IPS-18a (cell line): ENCODE measurements at regions not wholly inside any gene's neighbourhood (a gene's known extent, or its start where the extent isn't known, plus 50 kb on each side); places are given as distances from the start of the nearest gene placed in this dataset.

Experiments used
- H3K27ac ChIP-seq: one replicate; pipeline ENCODE4 v1.5.1; 2013; ENCODE audit warnings: low read length
- H3K27me3 ChIP-seq: one replicate; pipeline ENCODE4 v1.6.1; 2013; ENCODE audit warnings: mild to moderate bottlenecking, low read length; ENCODE audit not compliant: control insufficient read depth, insufficient read depth
- H3K36me3 ChIP-seq: one replicate; pipeline ENCODE4 v1.6.1; 2013; ENCODE audit warnings: low read depth, low read length; ENCODE audit not compliant: control insufficient read depth
- H3K4me1 ChIP-seq: one replicate; pipeline ENCODE4 v1.6.1; 2013; ENCODE audit warnings: low read depth, low read length; ENCODE audit not compliant: control insufficient read depth
- H3K4me3 ChIP-seq: one replicate; pipeline ENCODE4 v1.5.1; 2013; ENCODE audit warnings: low read length
- H3K9ac ChIP-seq: one replicate; pipeline ENCODE4 v1.6.1; 2013; ENCODE audit warnings: mild to moderate bottlenecking, low read length, moderate library complexity
- H3K9me3 ChIP-seq: one replicate; pipeline ENCODE4 v1.6.1; 2013; ENCODE audit warnings: low read depth, low read length; ENCODE audit not compliant: control insufficient read depth

DNA sequence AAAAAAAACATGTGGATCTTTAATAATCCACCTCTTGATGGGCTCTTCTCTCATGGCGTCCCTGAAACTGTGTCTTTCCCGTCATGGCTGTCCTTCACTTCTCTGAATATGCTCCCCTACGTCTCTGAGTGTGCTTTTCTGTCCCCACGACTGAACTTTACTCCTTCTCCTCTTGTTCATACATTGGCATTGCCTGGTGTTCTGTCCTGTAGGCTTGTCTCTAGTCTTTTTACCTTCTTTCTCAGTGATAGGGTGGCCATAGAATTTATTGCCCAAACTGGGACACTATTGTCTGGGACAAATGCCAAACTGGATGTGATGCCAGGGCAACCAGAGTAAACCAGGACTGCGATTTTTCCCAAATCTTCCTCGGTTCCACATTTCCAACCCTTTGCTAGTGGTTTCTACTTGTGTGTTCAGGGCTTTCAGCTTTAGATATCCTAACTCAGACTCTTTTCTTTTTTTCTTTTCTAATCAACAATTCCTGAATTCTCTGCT, 202.2 kb downstream of the ATP23 start:
- no peak overlapping the region for H3K4me3 ChIP-seq
- no peak overlapping the region for H3K27ac ChIP-seq
- no peaks in the 10 kb centered on the region for H3K9me3 ChIP-seq
- H3K4me1 ChIP-seq: peaks cover 18% of the 10 kb centered on the region
- H3K9ac ChIP-seq: no peak overlapping the region
- no peaks in the 10 kb centered on the region for H3K36me3 ChIP-seq
- H3K27me3 ChIP-seq: no peaks in the 10 kb centered on the region

DNA sequence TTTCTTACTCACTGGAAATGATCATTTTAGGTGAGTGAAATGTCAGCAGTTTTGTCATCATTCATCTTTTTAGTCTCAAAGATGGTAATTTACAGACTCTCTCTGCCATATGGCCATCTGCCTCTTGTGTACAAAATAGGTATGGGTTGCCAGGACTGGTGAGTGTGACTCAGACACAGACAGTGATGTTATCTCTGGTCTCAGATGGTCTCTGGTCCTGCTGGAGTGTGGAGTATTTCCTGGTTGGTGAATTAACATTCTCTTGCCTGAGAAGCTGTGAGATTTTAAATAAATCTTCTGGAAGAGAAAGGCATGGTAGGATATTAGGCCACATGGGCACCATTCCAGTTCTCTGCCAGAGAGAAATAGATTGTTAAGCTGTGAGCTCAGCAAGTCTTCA, 207.0 kb downstream of the ATP23 start:
- Histone ChIP-seq H3K9me3 (no peaks in the 10 kb centered on the region), H3K4me1 (no peaks in the 10 kb centered on the region), H3K27me3 (no peaks in the 10 kb centered on the region), H3K4me3 (no peak overlapping the region), H3K36me3 (no peaks in the 10 kb centered on the region), H3K9ac (no peak overlapping the region), H3K27ac (no peak overlapping the region)

DNA sequence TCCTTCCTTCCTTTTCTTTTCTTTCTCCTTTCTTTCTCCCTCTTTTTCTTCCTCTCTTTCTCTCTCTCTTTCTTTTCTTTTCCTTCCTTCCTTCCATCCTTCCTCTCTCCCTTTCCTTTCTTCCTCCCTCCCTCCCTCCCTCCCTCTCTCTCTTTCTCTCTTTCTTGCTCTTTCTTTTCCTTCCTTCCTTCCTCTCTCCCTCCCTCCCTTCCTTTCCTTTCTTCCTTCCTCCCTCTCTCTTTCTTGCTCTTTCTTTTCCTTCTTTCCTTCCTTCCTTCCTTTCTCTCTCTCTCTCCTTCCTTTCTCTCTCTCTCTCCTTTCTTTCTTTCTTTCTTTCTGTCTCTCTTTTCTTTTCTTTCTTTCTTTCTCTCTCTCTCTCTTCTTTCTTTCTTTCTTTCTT, 207.6 kb downstream of the ATP23 start:
- no peaks in the 10 kb centered on the region for H3K4me1 ChIP-seq
- H3K27ac ChIP-seq: no peak overlapping the region
- H3K27me3 ChIP-seq: no peaks in the 10 kb centered on the region
- no peaks in the 10 kb centered on the region for H3K36me3 ChIP-seq
- no peaks in the 10 kb centered on the region for H3K9me3 ChIP-seq
- no peak overlapping the region for H3K9ac ChIP-seq
- H3K4me3 ChIP-seq: no peak overlapping the region

DNA sequence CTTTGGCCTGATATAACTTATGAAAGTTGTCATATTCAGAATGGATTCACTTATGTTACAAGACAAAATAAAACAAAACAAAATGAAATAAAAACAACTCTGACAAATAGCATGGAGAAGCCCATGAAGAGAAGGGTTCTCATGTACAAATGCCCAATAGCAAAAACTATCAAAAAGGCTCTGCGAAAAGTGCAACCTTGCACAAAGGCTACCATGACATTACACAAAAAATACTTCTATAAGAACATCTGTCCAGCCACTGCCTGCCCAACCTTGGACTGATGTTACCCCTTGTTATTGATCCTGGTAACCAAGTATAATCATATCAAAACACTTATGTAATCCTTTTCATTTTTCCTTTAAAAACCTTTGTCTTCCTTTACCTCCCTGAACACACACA, 213.0 kb downstream of the ATP23 start:
- H3K27ac ChIP-seq: no peak overlapping the region
- no peak overlapping the region for H3K4me3 ChIP-seq
- H3K9ac ChIP-seq: no peak overlapping the region
- no peaks in the 10 kb centered on the region for H3K4me1 ChIP-seq
- no peaks in the 10 kb centered on the region for H3K9me3 ChIP-seq
- H3K27me3 ChIP-seq: no peaks in the 10 kb centered on the region
- no peaks in the 10 kb centered on the region for H3K36me3 ChIP-seq

DNA sequence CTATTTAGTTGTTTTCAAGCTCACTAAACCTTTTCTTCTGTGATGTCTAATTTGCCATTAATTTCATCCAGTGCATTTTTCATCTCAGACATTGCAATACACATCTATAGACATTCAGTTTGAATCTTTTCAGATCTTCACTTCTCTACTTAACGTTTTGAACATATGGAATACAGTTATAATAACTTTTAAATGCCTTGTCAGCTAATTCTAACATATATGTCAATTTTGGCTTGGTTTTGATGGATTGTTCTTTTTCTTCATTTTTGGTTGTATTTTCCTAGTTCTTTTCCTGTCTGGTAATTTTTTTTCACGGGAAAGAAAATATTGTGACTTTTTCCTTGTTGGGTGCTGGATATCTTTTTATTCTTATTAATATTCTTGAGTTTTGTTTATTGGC, 215.3 kb downstream of the ATP23 start:
- H3K9ac ChIP-seq: no peak overlapping the region
- H3K4me3 ChIP-seq: no peak overlapping the region
- H3K27ac ChIP-seq: no peak overlapping the region
- no peaks in the 10 kb centered on the region for H3K9me3 ChIP-seq
- H3K4me1 ChIP-seq: no peaks in the 10 kb centered on the region
- no peaks in the 10 kb centered on the region for H3K27me3 ChIP-seq
- H3K36me3 ChIP-seq: no peaks in the 10 kb centered on the region

DNA sequence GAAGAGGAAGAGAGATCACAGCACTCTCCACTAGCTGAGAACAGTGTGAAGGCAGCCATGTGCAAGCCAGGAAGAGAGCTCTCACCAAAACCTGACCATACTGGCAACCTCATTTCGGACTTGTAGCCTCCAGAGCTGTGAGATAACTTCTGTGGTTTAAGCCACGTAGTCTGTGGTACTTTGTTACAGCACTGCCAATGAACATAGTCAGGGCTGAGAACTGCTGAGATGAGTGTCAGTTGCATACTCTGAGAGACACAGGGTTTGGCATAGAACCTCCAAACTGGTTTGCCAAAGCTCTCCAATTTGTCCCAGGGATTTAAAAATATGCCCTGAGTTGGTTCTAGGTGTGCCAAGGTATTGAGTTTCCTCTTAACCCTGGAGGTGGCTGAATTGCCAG, 218.6 kb downstream of the ATP23 start:
- Histone ChIP-seq H3K36me3 (no peaks in the 10 kb centered on the region), H3K9me3 (no peaks in the 10 kb centered on the region), H3K4me3 (no peak overlapping the region), H3K27me3 (no peaks in the 10 kb centered on the region), H3K4me1 (no peaks in the 10 kb centered on the region), H3K9ac (no peak overlapping the region), H3K27ac (no peak overlapping the region)

DNA sequence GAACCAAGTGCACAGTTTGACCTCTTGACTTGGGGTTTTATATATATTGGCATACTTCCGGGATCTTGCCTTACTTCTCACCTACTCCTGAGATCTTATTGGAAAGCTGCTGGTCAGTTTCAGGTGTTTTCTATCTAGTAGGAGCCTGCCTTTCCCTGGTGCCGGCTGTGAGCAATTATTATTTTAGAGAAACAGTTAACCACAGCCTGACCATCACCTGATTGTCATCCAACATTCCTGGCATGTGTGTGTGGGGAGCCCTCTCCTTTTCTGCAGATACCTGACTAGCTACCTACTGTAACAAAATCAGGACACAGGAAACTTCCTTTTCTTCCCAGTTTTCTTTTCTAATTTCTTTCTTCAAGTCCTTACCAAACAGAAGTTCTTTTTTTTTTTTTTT, 220.4 kb downstream of the ATP23 start:
- Histone ChIP-seq H3K27ac (no peak overlapping the region), H3K27me3 (no peaks in the 10 kb centered on the region), H3K36me3 (no peaks in the 10 kb centered on the region), H3K4me1 (no peaks in the 10 kb centered on the region), H3K4me3 (no peak overlapping the region), H3K9ac (no peak overlapping the region), H3K9me3 (no peaks in the 10 kb centered on the region)

DNA sequence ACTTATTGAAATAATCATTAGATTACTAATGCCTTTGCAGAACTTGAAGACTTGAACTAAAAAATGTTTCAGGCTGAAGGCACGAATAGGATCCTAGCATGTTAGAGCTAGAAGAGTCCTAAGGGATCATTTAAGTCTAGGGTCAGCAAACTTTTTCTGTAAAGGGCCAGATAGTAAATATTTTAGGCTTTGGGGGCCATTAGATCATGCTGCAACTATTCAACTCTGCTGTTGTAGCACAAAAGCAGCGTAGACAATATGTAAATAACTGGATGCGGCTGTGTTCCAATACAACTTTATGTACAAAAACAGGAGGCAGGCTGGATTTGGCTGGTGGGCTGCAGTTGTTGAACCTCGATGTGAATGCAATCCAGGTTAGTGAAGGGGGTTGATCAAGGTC, 221.7 kb downstream of the ATP23 start:
- Histone ChIP-seq H3K27me3 (no peaks in the 10 kb centered on the region), H3K9me3 (no peaks in the 10 kb centered on the region), H3K27ac (no peak overlapping the region), H3K9ac (no peak overlapping the region), H3K4me1 (peaks cover 9% of the 10 kb centered on the region), H3K36me3 (no peaks in the 10 kb centered on the region), H3K4me3 (no peak overlapping the region)

DNA sequence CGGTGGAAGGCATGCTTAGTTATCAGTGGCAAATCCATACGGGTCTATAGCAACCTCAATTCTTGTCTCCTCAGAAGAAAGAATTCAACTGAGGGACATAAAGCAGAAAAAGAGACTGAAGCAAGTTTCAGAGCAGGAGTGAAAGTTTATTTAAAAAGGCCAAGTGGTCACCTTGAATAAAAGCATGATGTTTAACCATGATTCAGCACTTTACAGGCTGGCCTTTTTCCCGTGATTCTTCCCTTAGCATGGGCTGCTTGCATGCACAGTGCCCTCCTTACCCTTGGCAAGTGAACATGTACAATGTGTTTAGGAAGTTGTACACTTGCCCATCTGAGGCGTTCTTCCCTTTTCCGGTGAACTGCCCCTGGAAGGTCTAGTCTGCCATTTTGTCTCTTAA, 225.3 kb downstream of the ATP23 start:
- peaks cover 13% of the 10 kb centered on the region for H3K4me1 ChIP-seq
- H3K27me3 ChIP-seq: no peaks in the 10 kb centered on the region
- H3K36me3 ChIP-seq: no peaks in the 10 kb centered on the region
- no peaks in the 10 kb centered on the region for H3K9me3 ChIP-seq
- H3K27ac ChIP-seq: no peak overlapping the region
- H3K9ac ChIP-seq: no peak overlapping the region
- H3K4me3 ChIP-seq: no peak overlapping the region

DNA sequence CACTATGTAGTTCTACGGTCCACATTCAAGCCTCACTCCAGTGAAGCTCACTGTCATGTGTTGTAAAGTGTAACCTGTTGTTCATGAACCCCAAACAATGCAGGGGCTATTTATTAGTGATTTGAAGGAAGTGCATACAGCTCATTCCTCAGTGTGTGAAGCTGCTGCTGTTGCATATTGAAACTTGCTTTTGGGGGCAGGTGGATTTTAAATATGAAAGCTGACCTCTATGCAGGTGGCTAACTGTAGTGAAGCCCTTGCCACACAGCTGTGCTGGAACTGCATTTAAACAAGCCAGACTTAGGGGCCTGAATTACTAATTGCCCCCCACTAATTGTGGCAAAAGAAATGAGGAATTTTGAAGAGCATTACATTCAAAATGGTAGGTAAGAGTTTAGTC, 226.3 kb downstream of the ATP23 start:
- Histone ChIP-seq H3K27me3 (no peaks in the 10 kb centered on the region), H3K4me1 (peaks cover 13% of the 10 kb centered on the region), H3K27ac (no peak overlapping the region), H3K36me3 (no peaks in the 10 kb centered on the region), H3K9ac (no peak overlapping the region), H3K4me3 (no peak overlapping the region), H3K9me3 (no peaks in the 10 kb centered on the region)

DNA sequence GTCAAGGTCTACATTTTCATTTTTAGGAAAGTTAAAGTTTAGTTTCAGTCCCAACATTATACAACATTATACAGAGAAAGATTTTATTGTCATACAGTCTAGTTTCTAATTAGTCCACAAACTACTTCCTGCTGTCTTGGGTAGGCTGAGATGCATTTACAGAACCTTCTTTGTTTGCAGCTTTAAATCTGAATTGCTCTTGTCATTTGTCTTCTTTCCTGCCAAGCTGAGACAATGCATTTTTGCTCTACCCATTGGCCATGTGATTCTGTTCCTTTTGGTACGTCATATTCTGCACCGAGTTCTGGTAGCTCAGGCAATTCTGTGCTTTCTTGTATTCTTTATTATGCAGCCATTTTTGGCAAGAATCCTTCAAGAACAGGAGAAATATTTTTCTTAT, 228.5 kb downstream of the ATP23 start:
- no peaks in the 10 kb centered on the region for H3K9me3 ChIP-seq
- peaks cover 13% of the 10 kb centered on the region for H3K4me1 ChIP-seq
- H3K4me3 ChIP-seq: no peak overlapping the region
- no peaks in the 10 kb centered on the region for H3K36me3 ChIP-seq
- no peak overlapping the region for H3K9ac ChIP-seq
- no peak overlapping the region for H3K27ac ChIP-seq
- H3K27me3 ChIP-seq: no peaks in the 10 kb centered on the region

DNA sequence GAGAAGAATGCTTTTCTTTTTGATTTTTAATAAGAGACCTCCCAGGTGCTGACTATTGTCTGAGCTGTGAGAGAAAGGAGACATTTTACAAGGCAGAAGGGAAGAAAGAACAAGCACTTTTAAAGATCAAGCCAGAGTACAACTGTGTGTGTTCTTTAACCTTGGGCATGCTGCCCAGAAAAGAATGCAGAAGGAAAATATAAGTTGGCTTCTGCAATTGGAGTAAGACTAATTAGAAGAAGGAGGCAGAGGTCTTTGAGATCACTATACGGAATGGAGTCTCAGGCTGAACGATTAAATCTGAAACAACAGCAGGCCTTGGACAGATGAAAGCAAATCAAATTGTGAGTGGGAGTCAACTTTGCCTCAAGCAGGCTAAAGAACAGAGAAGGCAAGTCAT, 230.5 kb downstream of the ATP23 start:
- H3K9ac ChIP-seq: no peak overlapping the region
- no peak overlapping the region for H3K27ac ChIP-seq
- no peaks in the 10 kb centered on the region for H3K36me3 ChIP-seq
- H3K9me3 ChIP-seq: no peaks in the 10 kb centered on the region
- no peak overlapping the region for H3K4me3 ChIP-seq
- no peaks in the 10 kb centered on the region for H3K27me3 ChIP-seq
- H3K4me1 ChIP-seq: peaks cover 12% of the 10 kb centered on the region
